H1 (cell line): ENCODE measurements at regions not wholly inside any gene's neighbourhood (a gene's known extent, or its start where the extent isn't known, plus 50 kb on each side); places are given as distances from the start of the nearest gene placed in this dataset.

Experiments
- CTCF ChIA-PET: fragments of 300-600 bp; sonication (Branson Sonifier 250); formaldehyde crosslinking; loops from one replicate; lab custom pipeline; 2021; ENCODE audit not compliant: partially characterized antibody; lab: Charles Lee
- POLR2A ChIA-PET: fragments of 300-600 bp; sonication (Branson Sonifier 250); formaldehyde crosslinking; loops from one replicate; lab custom pipeline; 2021; ENCODE audit warnings: inconsistent platforms; ENCODE audit not compliant: partially characterized antibody; lab: Charles Lee
- DNase-seq, 2 experiments: peaks; one replicate each; pipeline versions ENCODE4 v3.0.0 to v3.0.0-alpha.2; 2010 to 2022; ENCODE audit warnings: low spot score in 2 of 2, low read depth in 1 of 2, mixed read lengths in 1 of 2
- FAIRE-seq: peaks from 2 replicates; lab custom pipeline; 2011; peaks lifted over from hg19 to GRCh38; lab: Jason Lieb, UNC
- H2AFZ ChIP-seq: 2 replicates; pipeline ENCODE4 v1.8.1; 2012; ENCODE audit warnings: low read length, inconsistent platforms
- H2AK5ac ChIP-seq: 2 replicates; pipeline ENCODE4 v1.6.1; 2013; ENCODE audit warnings: low read depth, low read length
- H2BK120ac ChIP-seq: replicated peaks from 2 replicates; pipeline ENCODE3; 2013; ENCODE audit warnings: low read depth, low read length, inconsistent platforms
- H2BK12ac ChIP-seq: 2 replicates; pipeline ENCODE4 v1.6.1; 2013; ENCODE audit warnings: low read depth, low read length
- H2BK15ac ChIP-seq: 2 replicates; pipeline ENCODE4 v1.6.1; 2013; ENCODE audit warnings: low read length
- H2BK20ac ChIP-seq: 2 replicates; pipeline ENCODE4 v1.6.1; 2013; ENCODE audit warnings: low read length
- H2BK5ac ChIP-seq: 2 replicates; pipeline ENCODE4 v1.6.1; 2013; ENCODE audit warnings: low read depth, low read length
- H3K14ac ChIP-seq: 2 replicates; pipeline ENCODE4 v1.6.1; 2013; ENCODE audit warnings: inconsistent platforms; ENCODE audit not compliant: insufficient read length
- H3K18ac ChIP-seq: 2 replicates; pipeline ENCODE4 v1.6.1; 2013; ENCODE audit warnings: low read length; ENCODE audit errors: extremely low read depth
- H3K23ac ChIP-seq: 2 replicates; pipeline ENCODE4 v1.6.1; 2013; ENCODE audit warnings: inconsistent platforms; ENCODE audit not compliant: insufficient read length
- H3K23me2 ChIP-seq: 2 replicates; pipeline ENCODE4 v1.6.1; 2013; ENCODE audit warnings: low read depth, low read length
- H3K27ac ChIP-seq: 2 replicates; pipeline ENCODE4 v1.6.1; 2011; ENCODE audit warnings: low read depth, low read length, inconsistent platforms
- H3K27me3 ChIP-seq, 4 experiments: replicated peaks in 1 of 4; 1 replicate in 1 of 4; 2 replicates in 3 of 4; pipeline versions ENCODE4 v1.6.1 to v1.8.1; 2011 to 2013; ENCODE audit warnings: low read length in 3 of 4, mild to moderate bottlenecking in 3 of 4, inconsistent platforms in 2 of 4, mixed read lengths in 2 of 4, moderate library complexity in 1 of 4; ENCODE audit not compliant: control insufficient read depth in 3 of 4, insufficient read depth in 3 of 4; ENCODE audit errors: extremely low read depth in 1 of 4
- H3K36me3 ChIP-seq, 4 experiments: 2 replicates each; pipeline versions ENCODE4 v1.6.1 to v1.8.1; 2011 to 2013; ENCODE audit warnings: mild to moderate bottlenecking in 4 of 4, low read length in 3 of 4, moderate library complexity in 2 of 4, control low read depth in 1 of 4, inconsistent platforms in 1 of 4; ENCODE audit not compliant: insufficient read depth in 4 of 4, control insufficient read depth in 2 of 4
- H3K4ac ChIP-seq: replicated peaks from 2 replicates; pipeline ENCODE3; 2013; ENCODE audit warnings: low read length, low read depth, mixed read lengths, inconsistent platforms; ENCODE audit not compliant: insufficient read length
- H3K4me1 ChIP-seq, 4 experiments: replicated peaks in 1 of 4; 1 replicate in 1 of 4; 2 replicates in 3 of 4; pipeline versions ENCODE4 v1.6.1 to v1.8.1; 2011 to 2013; ENCODE audit warnings: low read length in 3 of 4, inconsistent platforms in 2 of 4, mixed read lengths in 1 of 4; ENCODE audit not compliant: insufficient read depth in 4 of 4, control insufficient read depth in 3 of 4
- H3K4me2 ChIP-seq, 2 experiments: 2 replicates each; pipeline versions ENCODE4 v1.6.1 to v1.8.1; 2011 to 2013; ENCODE audit warnings: low read depth in 2 of 2, low read length in 2 of 2, control low read depth in 1 of 2, inconsistent platforms in 1 of 2, mild to moderate bottlenecking in 1 of 2; ENCODE audit not compliant: insufficient read depth in 1 of 2
- H3K4me3 ChIP-seq, 4 experiments: fragments of 200-600, 300-600 bp in 1 of 4; sonication (generic), shearing (Covaris generic), sonication (Bioruptor Twin) in 1 of 4; 2 replicates each; pipeline versions ENCODE4 v1.5.1 to v1.8.1; 2011 to 2016; ENCODE audit warnings: low read length in 4 of 4, low read depth in 3 of 4, control low read depth in 2 of 4, inconsistent platforms in 2 of 4, mild to moderate bottlenecking in 2 of 4, mixed read lengths in 1 of 4, moderate library complexity in 1 of 4; ENCODE audit not compliant: insufficient read depth in 2 of 4; ENCODE audit errors: extremely low read depth in 1 of 4
- H3K56ac ChIP-seq: replicated peaks from 2 replicates; pipeline ENCODE3; 2013; ENCODE audit warnings: low read depth, mild to moderate bottlenecking, mixed read lengths, low read length, inconsistent platforms; ENCODE audit not compliant: insufficient read length
- H3K79me1 ChIP-seq: 2 replicates; pipeline ENCODE4 v1.6.1; 2013; ENCODE audit warnings: low read depth, low read length, control low read depth
- H3K79me2 ChIP-seq, 2 experiments: 2 replicates each; pipeline versions ENCODE4 v1.6.1 to v1.8.1; 2012 to 2013; ENCODE audit warnings: low read length in 2 of 2, mild to moderate bottlenecking in 2 of 2, inconsistent platforms in 1 of 2; ENCODE audit not compliant: insufficient read depth in 2 of 2, control insufficient read depth in 1 of 2
- H3K9ac ChIP-seq, 4 experiments: replicated peaks in 1 of 4; 1 replicate in 1 of 4; 2 replicates in 3 of 4; pipeline versions ENCODE4 v1.6.1 to v1.8.1; 2011 to 2013; ENCODE audit warnings: low read depth in 3 of 4, low read length in 3 of 4, control low read depth in 2 of 4, mild to moderate bottlenecking in 2 of 4, moderate library complexity in 2 of 4, inconsistent platforms in 1 of 4; ENCODE audit errors: extremely low read depth in 1 of 4
- H3K9me3 ChIP-seq, 2 experiments: 2 replicates each; pipeline versions ENCODE4 v1.6.1 to v1.8.1; 2012 to 2013; ENCODE audit warnings: mild to moderate bottlenecking in 2 of 2, moderate library complexity in 2 of 2, control low read depth in 1 of 2, inconsistent platforms in 1 of 2, low read depth in 1 of 2, low read length in 1 of 2, mixed read lengths in 1 of 2; ENCODE audit not compliant: insufficient read depth in 2 of 2
- H4K20me1 ChIP-seq, 2 experiments: replicated peaks in 1 of 2; 2 replicates each; pipeline versions ENCODE3 to v1.8.1; 2011 to 2013; ENCODE audit warnings: inconsistent platforms in 2 of 2, low read length in 2 of 2, mild to moderate bottlenecking in 1 of 2; ENCODE audit not compliant: insufficient read depth in 2 of 2, control insufficient read depth in 1 of 2
- H4K5ac ChIP-seq: 2 replicates; pipeline ENCODE4 v1.6.1; 2013; ENCODE audit warnings: low read length, low read depth, mixed read lengths, inconsistent platforms; ENCODE audit not compliant: insufficient read length
- H4K8ac ChIP-seq: 2 replicates; pipeline ENCODE4 v1.8.0; 2013; ENCODE audit warnings: mild to moderate bottlenecking, moderate library complexity, low read length, inconsistent platforms; ENCODE audit not compliant: insufficient read depth; ENCODE audit errors: extremely low read depth
- H4K91ac ChIP-seq: replicated peaks from 2 replicates; pipeline ENCODE3; 2013; ENCODE audit warnings: low read length, mixed read lengths, inconsistent platforms; ENCODE audit not compliant: insufficient read length
- EZH2 ChIP-seq: fragments of 200-600 bp; sonication (generic); IDR thresholded peaks from 2 replicates; pipeline ENCODE4 v1.7.1; 2012; ENCODE audit warnings: low read depth, mild to moderate bottlenecking, moderate library complexity, low read length, inconsistent platforms; ENCODE audit not compliant: severe bottlenecking
- PHF8 ChIP-seq: fragments of 200-600 bp; sonication (generic); conservative IDR thresholded peaks from 2 replicates; pipeline ENCODE4 v1.7.1; 2012; ENCODE audit warnings: low read depth, mild to moderate bottlenecking, inconsistent platforms, low read length, moderate library complexity
- RNF2 ChIP-seq: fragments of 200-900, 300-1000 bp; sonication (generic); IDR thresholded peaks from 2 replicates; pipeline ENCODE4 v1.7.1; 2016; ENCODE audit warnings: borderline replicate concordance, low read depth, mild to moderate bottlenecking, antibody characterized with exemption, low read length; ENCODE audit not compliant: poor library complexity, severe bottlenecking; ENCODE audit errors: missing control alignments
- TAF7 ChIP-seq: optimal IDR thresholded peaks from 2 replicates; pipeline ENCODE3; 2011; ENCODE audit warnings: low read depth, mild to moderate bottlenecking, inconsistent platforms, low read length, moderate library complexity, borderline replicate concordance
- WGBS, 2 experiments: shearing (Covaris generic) in 1 of 2; methylation state at CpG; one replicate each; pipeline versions ENCODE4 v1.1.6 to v1.1.7; 2013 to 2015; ENCODE audit warnings: low lambda C conversion rate in 2 of 2, mixed read lengths in 2 of 2, inconsistent platforms in 1 of 2, low coverage in 1 of 2, missing lambda C conversion rate in 1 of 2; ENCODE audit not compliant: insufficient replicate concordance in 2 of 2, insufficient coverage in 1 of 2, insufficient read length in 1 of 2; ENCODE audit errors: extremely low coverage in 1 of 2, missing lambda C conversion rate in 1 of 2; 5-methylcytosine and 5-hydroxymethylcytosine counted together
- TF ChIP-seq, protein P1 (sequence below), 3 experiments: IDR thresholded peaks; 1 replicate in 2 of 3; 2 replicates in 1 of 3; pipeline versions ENCODE4 v1.5.1 to v1.6.1; 2011; ENCODE audit warnings: low read length in 3 of 3, mild to moderate bottlenecking in 3 of 3, inconsistent platforms in 2 of 3, low read depth in 1 of 3, moderate library complexity in 1 of 3; ENCODE audit not compliant: insufficient read depth in 1 of 3; ENCODE audit errors: control extremely low read depth in 1 of 3

DNA sequence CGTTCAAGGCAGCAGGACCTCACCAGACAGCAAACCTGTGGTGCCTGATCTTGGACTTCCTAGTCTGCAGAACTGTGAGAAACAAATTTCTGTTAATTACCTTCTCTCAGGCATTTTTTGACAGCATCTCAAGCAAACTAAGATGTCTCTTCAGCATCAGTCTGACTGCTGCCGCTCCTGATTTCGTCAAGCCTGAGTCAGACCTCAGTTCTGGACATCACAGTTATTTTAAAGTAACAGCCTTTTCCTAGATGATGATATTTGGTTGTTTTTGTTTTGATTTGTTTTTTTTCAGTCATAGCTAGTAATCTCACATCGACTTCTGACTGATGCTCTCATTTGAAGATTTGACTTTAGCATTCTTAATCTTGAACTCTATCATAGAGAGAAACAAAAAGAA is 71.9 kb downstream of the BLID start:
- H4K8ac ChIP-seq = no peak overlapping the region
- H3K14ac ChIP-seq = no peak overlapping the region
- no peak overlapping the region for H3K56ac ChIP-seq
- no peak overlapping the region for H4K5ac ChIP-seq
- no peak overlapping the region for H2BK20ac ChIP-seq
- H3K27me3 ChIP-seq = no peaks in the 10 kb centered on the region
- H3K4me1 ChIP-seq = peaks cover 0 to 6% (median 0%) of the 10 kb centered on the region in 4 experiments; a peak in 2 of 7 replicates
- no peaks in the 10 kb centered on the region for H3K23me2 ChIP-seq
- no peaks in the 10 kb centered on the region for H3K9me3 ChIP-seq
- no peak overlapping the region for H3K4ac ChIP-seq
- no peak overlapping the region for H3K27ac ChIP-seq
- DNase-seq (no peak), FAIRE-seq (no peak)
- no peaks in the 10 kb centered on the region for H4K20me1 ChIP-seq
- no peak overlapping the region for H3K4me3 ChIP-seq
- H3K79me2 ChIP-seq = no peaks in the 10 kb centered on the region
- no peaks in the 10 kb centered on the region for H3K36me3 ChIP-seq
- no peak overlapping the region for H3K18ac ChIP-seq
- H2AK5ac ChIP-seq = no peak overlapping the region
- no peak overlapping the region for H4K91ac ChIP-seq
- ChIA-PET POLR2A (interaction anchor here (0.7 to 0.9 kb wide), 2 partner anchors 16 to 97 kb away, joined by 3 read pairs; no protein-coding TSS in a partner anchor), CTCF (interaction anchor here (0.9 to 1.4 kb wide), 3 partner anchors 16 to 64 kb away, joined by 3 to 4 read pairs (median 3); no protein-coding TSS in a partner anchor)
- no peak overlapping the region for H3K23ac ChIP-seq
- no peak overlapping the region for H3K4me2 ChIP-seq
- no peak overlapping the region for H3K9ac ChIP-seq
- H3K79me1 ChIP-seq = no peaks in the 10 kb centered on the region
- no peak overlapping the region for H2BK5ac ChIP-seq
- no peak overlapping the region for H2BK12ac ChIP-seq
- H2AFZ ChIP-seq = no peak overlapping the region
- H2BK120ac ChIP-seq = no peak overlapping the region
- 70% methylated on average over 4 of the region's 4 CpGs; no CpG with 5 or more reads in 1 of the 2 experiments for WGBS, 2 experiments
- H2BK15ac ChIP-seq = no peak overlapping the region
- TF ChIP-seq, protein P1, sequence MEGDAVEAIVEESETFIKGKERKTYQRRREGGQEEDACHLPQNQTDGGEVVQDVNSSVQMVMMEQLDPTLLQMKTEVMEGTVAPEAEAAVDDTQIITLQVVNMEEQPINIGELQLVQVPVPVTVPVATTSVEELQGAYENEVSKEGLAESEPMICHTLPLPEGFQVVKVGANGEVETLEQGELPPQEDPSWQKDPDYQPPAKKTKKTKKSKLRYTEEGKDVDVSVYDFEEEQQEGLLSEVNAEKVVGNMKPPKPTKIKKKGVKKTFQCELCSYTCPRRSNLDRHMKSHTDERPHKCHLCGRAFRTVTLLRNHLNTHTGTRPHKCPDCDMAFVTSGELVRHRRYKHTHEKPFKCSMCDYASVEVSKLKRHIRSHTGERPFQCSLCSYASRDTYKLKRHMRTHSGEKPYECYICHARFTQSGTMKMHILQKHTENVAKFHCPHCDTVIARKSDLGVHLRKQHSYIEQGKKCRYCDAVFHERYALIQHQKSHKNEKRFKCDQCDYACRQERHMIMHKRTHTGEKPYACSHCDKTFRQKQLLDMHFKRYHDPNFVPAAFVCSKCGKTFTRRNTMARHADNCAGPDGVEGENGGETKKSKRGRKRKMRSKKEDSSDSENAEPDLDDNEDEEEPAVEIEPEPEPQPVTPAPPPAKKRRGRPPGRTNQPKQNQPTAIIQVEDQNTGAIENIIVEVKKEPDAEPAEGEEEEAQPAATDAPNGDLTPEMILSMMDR (IDR thresholded peaks at IDR 0.05; ENCODE audit: control extremely low read depth in 1 of 3, insufficient read depth in 1 of 3, low read depth in 1 of 3, low read length in 3 of 3) = no peak
- TF ChIP-seq EZH2 (no peak), TAF7 (no peak), PHF8 (no peak), RNF2 (no peak)
